Spleen (tissue), 11 donors: ENCODE measurements at regions not wholly inside any gene's neighbourhood (a gene's known extent, or its start where the extent isn't known, plus 50 kb on each side); places are given as distances from the start of the nearest gene placed in this dataset.

Experiments used
- DNase-seq: peaks from one replicate; pipeline ENCODE4 v3.0.0-alpha.2; 2020
- H3K27ac ChIP-seq, 8 donors: fragments of 200-600 bp; sonication (generic) in 7 of 8; 1 replicate in 4 of 8; 2 replicates in 4 of 8; pipeline versions ENCODE4 v1.5.0 to v1.8.0; 2016 to 2021; ENCODE audit warnings: inconsistent platforms in 4 of 8, mild to moderate bottlenecking in 4 of 8, moderate library complexity in 1 of 8
- H3K27me3 ChIP-seq, 7 donors: fragments of 200-600 bp; sonication (generic) in 6 of 7; replicated peaks in 1 of 7; 1 replicate in 4 of 7; 2 replicates in 3 of 7; pipeline versions ENCODE4 v1.5.0 to v1.8.0; 2016 to 2021; ENCODE audit warnings: inconsistent platforms in 3 of 7, mild to moderate bottlenecking in 1 of 7
- H3K36me3 ChIP-seq, 6 donors: fragments of 200-600 bp; sonication (generic) in 5 of 6; 1 replicate in 4 of 6; 2 replicates in 2 of 6; pipeline versions ENCODE4 v1.5.0 to v1.8.0; 2016 to 2021; ENCODE audit warnings: inconsistent platforms in 2 of 6
- H3K4me1 ChIP-seq, 6 donors: fragments of 200-600 bp; sonication (generic) in 5 of 6; 1 replicate in 3 of 6; 2 replicates in 3 of 6; pipeline versions ENCODE4 v1.5.0 to v1.8.0; 2016 to 2021; ENCODE audit warnings: inconsistent platforms in 3 of 6
- H3K4me3 ChIP-seq, 8 donors: fragments of 200-600 bp; sonication (generic) in 7 of 8; 1 replicate in 4 of 8; 2 replicates in 4 of 8; pipeline versions ENCODE4 v1.5.0 to v1.8.0; 2016 to 2021; ENCODE audit warnings: inconsistent platforms in 4 of 8, mild to moderate bottlenecking in 4 of 8, moderate library complexity in 2 of 8
- H3K9me3 ChIP-seq, 8 donors: fragments of 200-600 bp; sonication (generic) in 7 of 8; 1 replicate in 4 of 8; 2 replicates in 4 of 8; pipeline versions ENCODE4 v1.5.0 to v1.8.0; 2016 to 2021; ENCODE audit warnings: inconsistent platforms in 4 of 8
- POLR2A ChIP-seq, 3 donors: fragments of 450-650 bp; IDR thresholded peaks; one replicate each; pipeline ENCODE4 v1.5.1; 2017; ENCODE audit warnings: antibody characterized with exemption in 3 of 3, mild to moderate bottlenecking in 1 of 3
- POLR2AphosphoS5 ChIP-seq, 3 donors: sonication (generic); formaldehyde crosslinking; IDR thresholded peaks; one replicate each; pipeline ENCODE4 v1.5.1; 2017; ENCODE audit warnings: antibody characterized with exemption in 3 of 3
- WGBS, 5 donors: extraction: QIAGEN DNeasy Blood & Tissue Kit in 3 of 5; methylation state at CpG; one replicate each; pipeline versions ENCODE4 v1.1.5 to v1.1.7; 2013 to 2018; 5-methylcytosine and 5-hydroxymethylcytosine counted together
- intact Hi-C: fragments of 100-400 bp; cut with DNase I; formaldehyde crosslinking; loops from one replicate; pipeline ENCODE4 v1.15.0; 2023; ENCODE audit warnings: low total_unique reads
- TF ChIP-seq, protein P1 (sequence below), 11 experiments: fragments of 200-600 bp in 7 of 11; fragments of 450-650 bp in 4 of 11; sonication (generic) in 4 of 11; IDR thresholded peaks in 8 of 11; conservative IDR thresholded peaks in 3 of 11; 1 replicate in 7 of 11; 2 replicates in 4 of 11; pipeline versions ENCODE4 v1.4.0 to v1.8.0; 2016 to 2021; ENCODE audit warnings: antibody characterized with exemption in 11 of 11, inconsistent platforms in 4 of 11, mild to moderate bottlenecking in 1 of 11
- donor health status: healthy with polysubstance abuse.
- donor health status: DM: no; HTN: no; CAD: no; lungs with moderate emphysema.
- donor health status: DM: no; HTN: no; CAD: no.
- donor health status: Bipolar disorder and iron deficiency.
- donor health status: healthy.
- donor health status: DM: no; HTN: no; CAD: no.
- donor health status: DM: yes; HTN: yes; CAD: no.

DNA sequence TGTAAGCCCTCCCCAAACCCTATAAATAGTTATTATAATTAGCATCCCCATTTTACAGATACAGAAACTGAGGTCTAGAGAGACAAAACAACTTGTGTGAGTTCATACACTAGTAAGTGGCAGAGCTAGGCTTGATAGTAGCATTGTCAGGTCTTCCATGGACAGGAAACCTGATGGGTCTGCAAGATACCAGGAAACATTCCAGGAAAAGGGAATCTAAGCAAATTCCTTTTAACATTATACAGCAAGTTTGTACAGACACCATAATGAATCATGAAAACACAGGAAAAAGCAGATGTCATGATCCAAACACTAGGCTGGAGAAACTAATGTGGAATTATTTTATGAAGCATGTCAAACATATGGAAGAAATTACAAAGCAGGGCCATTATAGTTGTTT, 89.1 kb upstream of the KCNK2 start:
- no peaks in the 10 kb centered on the region for H3K27me3 ChIP-seq
- no peak for DNase-seq
- no peak overlapping the region for H3K4me3 ChIP-seq
- H3K4me1 ChIP-seq, result no peaks in the 10 kb centered on the region
- H3K27ac ChIP-seq, result no peak overlapping the region
- intact Hi-C loops, result no loop called here
- no peaks in the 10 kb centered on the region for H3K9me3 ChIP-seq
- H3K36me3 ChIP-seq, result no peaks in the 10 kb centered on the region
- TF ChIP-seq POLR2A (IDR thresholded peaks at IDR 0.05) (no peak), POLR2AphosphoS5 (IDR thresholded peaks at IDR 0.05) (no peak)
- TF ChIP-seq, protein P1, sequence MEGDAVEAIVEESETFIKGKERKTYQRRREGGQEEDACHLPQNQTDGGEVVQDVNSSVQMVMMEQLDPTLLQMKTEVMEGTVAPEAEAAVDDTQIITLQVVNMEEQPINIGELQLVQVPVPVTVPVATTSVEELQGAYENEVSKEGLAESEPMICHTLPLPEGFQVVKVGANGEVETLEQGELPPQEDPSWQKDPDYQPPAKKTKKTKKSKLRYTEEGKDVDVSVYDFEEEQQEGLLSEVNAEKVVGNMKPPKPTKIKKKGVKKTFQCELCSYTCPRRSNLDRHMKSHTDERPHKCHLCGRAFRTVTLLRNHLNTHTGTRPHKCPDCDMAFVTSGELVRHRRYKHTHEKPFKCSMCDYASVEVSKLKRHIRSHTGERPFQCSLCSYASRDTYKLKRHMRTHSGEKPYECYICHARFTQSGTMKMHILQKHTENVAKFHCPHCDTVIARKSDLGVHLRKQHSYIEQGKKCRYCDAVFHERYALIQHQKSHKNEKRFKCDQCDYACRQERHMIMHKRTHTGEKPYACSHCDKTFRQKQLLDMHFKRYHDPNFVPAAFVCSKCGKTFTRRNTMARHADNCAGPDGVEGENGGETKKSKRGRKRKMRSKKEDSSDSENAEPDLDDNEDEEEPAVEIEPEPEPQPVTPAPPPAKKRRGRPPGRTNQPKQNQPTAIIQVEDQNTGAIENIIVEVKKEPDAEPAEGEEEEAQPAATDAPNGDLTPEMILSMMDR (IDR thresholded peaks at IDR 0.05 in 8 of 11, conservative IDR thresholded peaks at IDR 0.05 in 3 of 11), result no peak

DNA sequence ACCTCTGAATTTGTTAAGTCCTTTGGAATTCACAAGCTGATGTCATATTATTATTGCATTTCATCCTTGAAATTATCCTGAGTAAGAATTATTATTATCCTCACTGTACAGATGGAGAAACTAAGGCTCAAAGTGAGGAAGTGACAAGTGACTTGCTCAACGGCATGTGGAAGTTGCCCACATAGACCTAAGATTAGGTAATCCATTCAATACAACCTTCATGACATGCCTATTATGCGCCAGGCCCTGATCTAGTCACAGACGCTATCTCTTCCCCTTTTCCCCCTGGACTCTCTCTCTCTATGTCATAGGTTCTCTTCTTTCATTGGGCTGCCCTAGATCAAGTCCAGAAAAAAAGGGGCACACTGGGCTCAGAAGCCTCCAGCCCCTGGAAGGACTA, 84.9 kb upstream of the KCNK2 start:
- Histone ChIP-seq H3K4me1 (no peaks in the 10 kb centered on the region), H3K9me3 (no peaks in the 10 kb centered on the region), H3K27me3 (no peaks in the 10 kb centered on the region), H3K36me3 (no peaks in the 10 kb centered on the region), H3K4me3 (no peak overlapping the region), H3K27ac (no peak overlapping the region)
- 67 to 83% (median 79%) methylated on average over 3 of the region's 3 CpGs for WGBS, 5 donors
- TF ChIP-seq, protein P1 (IDR thresholded peaks at IDR 0.05 in 8 of 11, conservative IDR thresholded peaks at IDR 0.05 in 3 of 11), result no peak
- TF ChIP-seq POLR2A (IDR thresholded peaks at IDR 0.05) (no peak), POLR2AphosphoS5 (IDR thresholded peaks at IDR 0.05) (no peak)
- intact Hi-C loops, result no loop called here
- DNase-seq, result no peak

GRCh38 chr1:215001419-215002021, 81.0 kb upstream of the KCNK2 start:
- no peaks in the 10 kb centered on the region for H3K36me3 ChIP-seq
- no peak overlapping the region for H3K4me3 ChIP-seq
- no peak overlapping the region for H3K27ac ChIP-seq
- H3K27me3 ChIP-seq, result no peaks in the 10 kb centered on the region
- intact Hi-C loops, result no loop called here
- TF ChIP-seq POLR2A (IDR thresholded peaks at IDR 0.05), result no peak
- TF ChIP-seq, protein P1 (IDR thresholded peaks at IDR 0.05 in 8 of 11, conservative IDR thresholded peaks at IDR 0.05 in 3 of 11), result no peak
- TF ChIP-seq POLR2AphosphoS5 (IDR thresholded peaks at IDR 0.05), result no peak
- DNase-seq, result no peak
- no peaks in the 10 kb centered on the region for H3K9me3 ChIP-seq
- no peaks in the 10 kb centered on the region for H3K4me1 ChIP-seq
- 83 to 89% (median 86%) methylated on average over 4 of the region's 4 CpGs for WGBS, 5 donors

- Histone ChIP-seq H3K36me3 (no peaks in the 10 kb centered on the region), H3K27me3 (no peaks in the 10 kb centered on the region), H3K27ac (no peak overlapping the region), H3K4me3 (no peak overlapping the region), H3K9me3 (no peaks in the 10 kb centered on the region), H3K4me1 (no peaks in the 10 kb centered on the region)
- WGBS, 5 donors, result 62 to 79% (median 68%) methylated on average over 4 of the region's 4 CpGs
- DNase-seq, result no peak
- TF ChIP-seq POLR2AphosphoS5 (IDR thresholded peaks at IDR 0.05) (no peak), POLR2A (IDR thresholded peaks at IDR 0.05) (no peak)
- TF ChIP-seq, protein P1 (IDR thresholded peaks at IDR 0.05 in 8 of 11, conservative IDR thresholded peaks at IDR 0.05 in 3 of 11), result no peak
- intact Hi-C loops, result no loop called here
Observed at GRCh38 chr1:215002471-215002870, 80.1 kb upstream of the KCNK2 start.
